Activated CD4-positive, alpha-beta T cell treated with anti-CD3 and anti-CD28 coated beads for 36 hours (primary cell): ENCODE measurements at regions not wholly inside any gene's neighbourhood (a gene's known extent, or its start where the extent isn't known, plus 50 kb on each side); places are given as distances from the start of the nearest gene placed in this dataset.

Experiments
- ATAC-seq: fragments of 200-7000 bp; cut with Tn5 transposase; one replicate; pipeline ENCODE4 v1.10.0; 2021; ENCODE audit warnings: mild to moderate bottlenecking, moderate library complexity
- CTCF ChIA-PET: fragments of 350-600 bp; sonication (Branson Sonifier 250); formaldehyde crosslinking; loops from one replicate; lab custom pipeline; 2021; ENCODE audit warnings: antibody characterized with exemption; lab: Charles Lee
- POLR2A ChIA-PET: fragments of 350-600 bp; sonication (Branson Sonifier 250); formaldehyde crosslinking; loops from one replicate; lab custom pipeline; 2021; ENCODE audit warnings: antibody characterized with exemption, inconsistent platforms; lab: Charles Lee
- DNase-seq: peaks from one replicate; pipeline ENCODE4 v3.0.0-alpha.2; 2020
- H3K27ac Mint-ChIP-seq: one replicate; pipeline ENCODE4 v1.8.0; 2021; ENCODE audit warnings: mixed read lengths
- H3K27me3 Mint-ChIP-seq: one replicate; pipeline ENCODE4 v1.8.0; 2021; ENCODE audit warnings: mixed read lengths
- H3K36me3 Mint-ChIP-seq: one replicate; pipeline ENCODE4 v1.8.0; 2021; ENCODE audit warnings: low read depth, mixed read lengths
- H3K4me1 Mint-ChIP-seq: one replicate; pipeline ENCODE4 v1.8.0; 2021; ENCODE audit warnings: mixed read lengths
- H3K4me3 Mint-ChIP-seq: one replicate; pipeline ENCODE4 v1.8.0; 2021; ENCODE audit warnings: mild to moderate bottlenecking, moderate library complexity, mixed read lengths
- H3K9me3 Mint-ChIP-seq: one replicate; pipeline ENCODE4 v1.8.0; 2021; ENCODE audit warnings: low read depth, mixed read lengths
- intact Hi-C, 2 experiments: fragments of 100-400 bp; cut with DNase I in 1 of 2; cut with micrococcal nuclease in 1 of 2; formaldehyde crosslinking; loops; one replicate each; pipeline versions ENCODE4 v1.14.2 to v1.15.1; 2022 to 2024; cut with DNase I, micrococcal nuclease

- CTCF ChIA-PET: no interaction called here
- peak; percentile 26 for DNase-seq
- POLR2A ChIA-PET: no interaction called here
- Mint-ChIP-seq H3K4me1 (peaks cover 2% of the 10 kb centered on the region), H3K27ac (no peak overlapping the region), H3K27me3 (no peaks in the 10 kb centered on the region), H3K9me3 (no peaks in the 10 kb centered on the region), H3K4me3 (no peak overlapping the region), H3K36me3 (no peaks in the 10 kb centered on the region)
- ATAC-seq: peak; percentile 70
- intact Hi-C loops: no loop called here
These were observed 226.9 kb upstream of the CHRNA7 start for GRCh38 chr15:31803388-31803884.

GRCh38 chr15:31805090-31805662 is 225.1 kb upstream of the CHRNA7 start:
- ChIA-PET CTCF (no interaction called here), POLR2A (no interaction called here)
- Mint-ChIP-seq H3K4me1 (peaks cover 2% of the 10 kb centered on the region), H3K4me3 (no peak overlapping the region), H3K27ac (no peak overlapping the region), H3K36me3 (no peaks in the 10 kb centered on the region), H3K9me3 (no peaks in the 10 kb centered on the region), H3K27me3 (no peaks in the 10 kb centered on the region)
- DNase-seq (no peak), ATAC-seq (no peak)
- intact Hi-C loops: no loop called here

- Mint-ChIP-seq H3K4me1 (peaks cover 2% of the 10 kb centered on the region), H3K9me3 (no peaks in the 10 kb centered on the region), H3K27me3 (no peaks in the 10 kb centered on the region), H3K36me3 (no peaks in the 10 kb centered on the region), H3K27ac (no peak overlapping the region), H3K4me3 (no peak overlapping the region)
- ChIA-PET CTCF (interaction anchor here (0.6 kb wide), 1 partner anchor 38 kb away, joined by 4 read pairs; no protein-coding TSS in a partner anchor), POLR2A (no interaction called here)
- no peak for ATAC-seq
- intact Hi-C loops: no loop called here
- no peak for DNase-seq
These were observed 224.2 kb upstream of the CHRNA7 start for GRCh38 chr15:31806106-31806505.

GRCh38 chr15:31811641-31812040 is 218.7 kb upstream of the CHRNA7 start:
- Mint-ChIP-seq H3K9me3 (no peaks in the 10 kb centered on the region), H3K27me3 (no peaks in the 10 kb centered on the region), H3K4me3 (no peak overlapping the region), H3K27ac (no peak overlapping the region), H3K36me3 (no peaks in the 10 kb centered on the region), H3K4me1 (no peaks in the 10 kb centered on the region)
- intact Hi-C loops: no loop called here
- DNase-seq (no peak), ATAC-seq (no peak)
- ChIA-PET CTCF (no interaction called here), POLR2A (no interaction called here)

- CTCF ChIA-PET: no interaction called here
- ATAC-seq: no peak
These were observed 216.2 kb upstream of the CHRNA7 start for GRCh38 chr15:31814082-31814481.

GRCh38 chr15:31815411-31816155 is 214.7 kb upstream of the CHRNA7 start:
- Mint-ChIP-seq H3K36me3 (no peaks in the 10 kb centered on the region), H3K4me1 (no peaks in the 10 kb centered on the region), H3K27ac (no peak overlapping the region), H3K9me3 (no peaks in the 10 kb centered on the region), H3K27me3 (no peaks in the 10 kb centered on the region), H3K4me3 (no peak overlapping the region)
- ChIA-PET CTCF (no interaction called here), POLR2A (no interaction called here)
- intact Hi-C loops: no loop called here
- ATAC-seq (no peak), DNase-seq (no peak)

More at GRCh38 chr15:31814082-31814481, 216.2 kb upstream of the CHRNA7 start:
- H3K4me3 Mint-ChIP-seq: no peak overlapping the region
- no peaks in the 10 kb centered on the region for H3K36me3 Mint-ChIP-seq
- no peaks in the 10 kb centered on the region for H3K27me3 Mint-ChIP-seq
- no peaks in the 10 kb centered on the region for H3K4me1 Mint-ChIP-seq
- POLR2A ChIA-PET: no interaction called here
- H3K9me3 Mint-ChIP-seq: no peaks in the 10 kb centered on the region
- no peak overlapping the region for H3K27ac Mint-ChIP-seq
- DNase-seq: no peak
- intact Hi-C loops: no loop called here

- no peak overlapping the region for H3K4me3 Mint-ChIP-seq
- no peak overlapping the region for H3K27ac Mint-ChIP-seq
- no peaks in the 10 kb centered on the region for H3K9me3 Mint-ChIP-seq
- DNase-seq: no peak
- no peak for ATAC-seq
- ChIA-PET POLR2A (no interaction called here), CTCF (no interaction called here)
- H3K27me3 Mint-ChIP-seq: peaks cover 7% of the 10 kb centered on the region
- H3K36me3 Mint-ChIP-seq: no peaks in the 10 kb centered on the region
- no peaks in the 10 kb centered on the region for H3K4me1 Mint-ChIP-seq
- intact Hi-C loops: no loop called here
These were observed 207.9 kb upstream of the CHRNA7 start for GRCh38 chr15:31822463-31822862.

GRCh38 chr15:31824024-31824423 is 206.3 kb upstream of the CHRNA7 start:
- no peak for DNase-seq
- Mint-ChIP-seq H3K27me3 (peaks cover 8% of the 10 kb centered on the region), H3K9me3 (no peaks in the 10 kb centered on the region), H3K27ac (no peak overlapping the region), H3K4me1 (no peaks in the 10 kb centered on the region), H3K4me3 (no peak overlapping the region), H3K36me3 (no peaks in the 10 kb centered on the region)
- ATAC-seq: no peak
- ChIA-PET POLR2A (no interaction called here), CTCF (no interaction called here)
- intact Hi-C loops: no loop called here

- H3K36me3 Mint-ChIP-seq: no peaks in the 10 kb centered on the region
- H3K9me3 Mint-ChIP-seq: no peaks in the 10 kb centered on the region
- ChIA-PET CTCF (interaction anchor here (0.6 kb wide), 1 partner anchor 32 kb away, joined by 3 read pairs; no protein-coding TSS in a partner anchor), POLR2A (no interaction called here)
- H3K4me3 Mint-ChIP-seq: no peak overlapping the region
- peaks cover 13% of the 10 kb centered on the region for H3K27me3 Mint-ChIP-seq
- intact Hi-C loops: no loop called here
- no peak for ATAC-seq
- no peaks in the 10 kb centered on the region for H3K4me1 Mint-ChIP-seq
- DNase-seq: no peak
- H3K27ac Mint-ChIP-seq: no peak overlapping the region
These were observed 201.7 kb upstream of the CHRNA7 start for GRCh38 chr15:31828594-31828993.

GRCh38 chr15:31830591-31830990 is 199.7 kb upstream of the CHRNA7 start:
- no peak overlapping the region for H3K4me3 Mint-ChIP-seq
- no peak overlapping the region for H3K27ac Mint-ChIP-seq
- ChIA-PET CTCF (no interaction called here), POLR2A (no interaction called here)
- ATAC-seq (no peak), DNase-seq (no peak)
- H3K4me1 Mint-ChIP-seq: no peaks in the 10 kb centered on the region
- intact Hi-C loops: no loop called here
- peaks cover 17% of the 10 kb centered on the region for H3K27me3 Mint-ChIP-seq
- H3K36me3 Mint-ChIP-seq: no peaks in the 10 kb centered on the region
- H3K9me3 Mint-ChIP-seq: no peaks in the 10 kb centered on the region

- intact Hi-C loops: no loop called here
- Mint-ChIP-seq H3K36me3 (no peaks in the 10 kb centered on the region), H3K4me3 (no peak overlapping the region), H3K9me3 (no peaks in the 10 kb centered on the region), H3K27ac (no peak overlapping the region), H3K27me3 (peaks cover 17% of the 10 kb centered on the region), H3K4me1 (no peaks in the 10 kb centered on the region)
- ATAC-seq (no peak), DNase-seq (no peak)
- POLR2A ChIA-PET: no interaction called here
- CTCF ChIA-PET: interaction anchor here (0.5 kb wide), 1 partner anchor 173 kb away, joined by 4 read pairs; no protein-coding TSS in a partner anchor
These were observed 198.7 kb upstream of the CHRNA7 start for GRCh38 chr15:31831596-31831995.

- Mint-ChIP-seq H3K36me3 (no peaks in the 10 kb centered on the region), H3K27ac (no peak overlapping the region)
These were observed 195.7 kb upstream of the CHRNA7 start for GRCh38 chr15:31834654-31835053.

More at GRCh38 chr15:31834654-31835053, 195.7 kb upstream of the CHRNA7 start:
- DNase-seq (no peak), ATAC-seq (no peak)
- no peaks in the 10 kb centered on the region for H3K9me3 Mint-ChIP-seq
- POLR2A ChIA-PET: no interaction called here
- no peak overlapping the region for H3K4me3 Mint-ChIP-seq
- intact Hi-C loops: no loop called here
- CTCF ChIA-PET: no interaction called here
- H3K27me3 Mint-ChIP-seq: peaks cover 12% of the 10 kb centered on the region
- no peaks in the 10 kb centered on the region for H3K4me1 Mint-ChIP-seq
